Dedifferentiated amniotic fluid mesenchymal stem cell (primary cell): ENCODE measurements at regions not wholly inside any gene's neighbourhood (a gene's known extent, or its start where the extent isn't known, plus 50 kb on each side); places are given as distances from the start of the nearest gene placed in this dataset.
"Not testable (repeated sequence)": the region's sequence is repeated elsewhere in the genome, so short reads cannot be mapped to it uniquely, and the experiment has no call there.

Source experiments
- DNase-seq: peaks from one replicate; pipeline ENCODE4 v3.0.0-alpha.2; 2016; ENCODE audit errors: extremely low spot score

GRCh38 chr3:110679285-110679684, 392.3 kb upstream of the NECTIN3 start:
- no peak for DNase-seq

GRCh38 chr3:110680450-110680849, 391.2 kb upstream of the NECTIN3 start:
- DNase-seq = no peak

DNA sequence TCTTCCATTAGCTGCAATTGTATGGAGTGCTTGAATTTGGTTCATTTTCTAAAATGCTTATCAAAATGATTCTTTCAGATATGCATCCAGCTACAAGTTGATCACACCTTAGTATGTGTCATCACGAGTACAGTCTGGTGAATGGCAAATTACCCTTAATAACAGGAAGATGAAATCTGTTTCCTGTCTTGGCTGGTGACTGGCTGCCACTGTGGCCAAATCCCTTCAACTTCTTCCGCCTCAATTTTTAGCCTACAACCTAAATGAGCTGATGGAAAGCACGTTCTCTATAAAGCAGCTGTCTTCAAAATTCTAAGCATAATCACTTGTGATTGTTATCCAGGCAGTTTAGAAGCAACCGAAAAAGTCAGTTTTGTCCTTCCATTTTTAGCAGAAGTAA, 387.1 kb upstream of the NECTIN3 start:
- DNase-seq = no peak

DNA sequence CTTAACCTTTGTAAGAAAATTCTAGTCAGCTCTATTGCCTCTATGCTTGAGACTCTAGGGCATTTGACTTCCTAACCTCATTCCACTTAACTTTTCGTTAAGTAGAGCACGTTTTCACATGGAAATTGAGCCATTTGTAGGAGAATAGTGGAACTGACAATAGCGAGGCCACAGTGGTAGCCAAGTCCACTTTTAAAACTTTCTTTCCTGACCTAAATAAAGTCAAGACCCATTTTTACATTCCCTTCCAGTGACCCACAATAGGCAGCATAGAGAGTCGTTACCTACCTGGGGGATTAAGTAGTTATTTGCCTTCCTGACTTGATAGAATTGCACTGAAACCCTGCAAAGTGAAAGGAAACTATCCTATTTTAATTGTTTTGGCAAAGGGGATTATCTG, 386.0 kb upstream of the NECTIN3 start:
- no peak for DNase-seq

GRCh38 chr3:110686701-110687100, 384.9 kb upstream of the NECTIN3 start:
- DNase-seq = no peak

GRCh38 chr3:110687138-110687537, 384.5 kb upstream of the NECTIN3 start:
- no peak for DNase-seq

- DNase-seq = no peak
These were observed 373.7 kb upstream of the NECTIN3 start for GRCh38 chr3:110697961-110698360.

- DNase-seq = not testable (repeated sequence)
These were observed 367.3 kb upstream of the NECTIN3 start for GRCh38 chr3:110704332-110704731.

- no peak for DNase-seq
These were observed 363.5 kb upstream of the NECTIN3 start for GRCh38 chr3:110708156-110708555.

DNA sequence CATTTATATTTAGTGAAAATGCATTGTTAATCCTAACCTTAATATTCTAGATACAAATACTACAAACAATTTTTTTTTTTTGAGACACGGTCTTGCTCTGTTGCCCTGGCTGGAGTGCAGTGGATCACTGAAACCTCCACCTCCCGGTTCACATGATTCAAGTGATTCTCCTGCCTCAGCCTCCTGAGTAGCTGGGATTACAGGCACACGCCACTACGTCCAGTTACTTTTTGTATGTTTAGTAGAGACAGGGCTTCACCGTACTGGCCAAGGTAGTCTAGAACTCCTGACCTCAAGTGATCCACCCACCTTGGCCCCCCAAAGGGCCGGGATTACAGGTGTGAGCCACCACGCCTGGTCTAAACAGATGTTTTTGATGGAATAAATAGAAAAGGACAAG, 361.5 kb upstream of the NECTIN3 start:
- DNase-seq = no peak

DNA sequence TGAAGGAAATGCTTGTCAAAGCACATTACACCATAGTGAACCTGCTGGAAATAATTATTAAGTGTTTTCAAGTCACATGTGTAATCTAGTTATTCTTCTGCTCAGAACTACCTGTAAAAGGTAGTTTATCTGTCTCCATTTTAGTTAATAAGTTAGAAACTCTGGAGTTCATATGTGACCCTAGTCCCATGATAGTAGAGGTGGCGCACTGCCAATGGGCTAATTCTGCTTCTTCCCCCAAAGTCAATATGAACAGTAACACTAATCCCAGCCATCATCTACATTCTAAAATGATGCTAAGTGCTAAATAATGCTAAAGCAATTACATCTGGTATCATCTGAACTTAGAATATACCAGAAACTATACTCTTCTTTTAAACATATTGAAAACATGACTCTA, 361.0 kb upstream of the NECTIN3 start:
- no peak for DNase-seq

- no peak for DNase-seq
These were observed 360.3 kb upstream of the NECTIN3 start for GRCh38 chr3:110711130-110711832.

DNA sequence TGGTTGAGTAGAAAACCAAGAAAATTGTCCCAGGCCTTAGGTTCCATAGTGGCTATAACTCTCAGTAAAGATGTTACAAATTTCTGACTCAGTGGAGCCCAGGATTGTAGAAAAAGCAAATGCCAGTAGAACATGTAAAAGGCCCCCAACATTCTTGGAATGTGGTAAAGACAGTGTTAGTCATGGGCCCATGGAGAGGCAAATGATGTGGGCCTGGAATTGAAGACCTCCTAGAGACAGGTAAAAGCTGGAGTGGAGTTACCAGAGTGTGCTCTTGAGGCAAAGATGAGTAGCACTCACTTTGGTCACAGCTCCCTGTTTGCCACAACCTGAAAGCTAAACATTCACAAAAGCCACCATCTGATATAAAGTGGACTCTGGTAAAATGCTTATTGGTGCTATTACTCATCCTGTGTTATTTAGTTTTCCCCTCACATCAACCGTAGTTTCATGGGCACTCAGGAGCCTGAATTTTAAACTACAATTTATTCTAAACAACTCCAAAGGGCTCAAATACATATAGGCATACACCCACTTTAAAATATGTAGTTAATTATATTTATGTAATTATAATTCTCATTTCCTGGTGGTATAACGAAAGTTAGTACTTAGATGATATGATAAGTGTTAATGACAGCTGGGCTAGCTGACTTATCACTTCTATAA, 359.6 kb upstream of the NECTIN3 start:
- no peak for DNase-seq

DNA sequence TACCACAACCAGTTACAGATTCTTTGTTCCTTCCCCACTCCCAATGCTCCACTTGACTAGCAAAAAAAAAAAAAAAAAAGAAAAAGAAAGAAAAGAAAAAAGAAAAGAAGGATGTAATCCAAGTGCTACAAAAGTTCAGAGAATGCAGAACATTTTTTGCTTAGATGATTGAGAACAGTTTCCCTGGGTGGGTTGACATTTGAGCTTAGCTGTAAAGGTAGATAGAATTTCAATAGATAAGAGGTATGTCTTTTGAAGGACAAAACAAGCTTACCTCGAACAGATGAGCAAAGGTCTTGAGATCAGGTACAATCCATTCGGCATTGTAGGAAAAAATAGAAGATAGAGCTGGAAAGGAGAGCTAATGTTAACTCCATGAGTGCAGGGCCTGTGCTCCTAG, 344.6 kb upstream of the NECTIN3 start:
- DNase-seq = no peak

- no peak for DNase-seq
These were observed 340.5 kb upstream of the NECTIN3 start for GRCh38 chr3:110731148-110731547.

GRCh38 chr3:110732420-110732819, 339.2 kb upstream of the NECTIN3 start:
- no peak for DNase-seq

DNA sequence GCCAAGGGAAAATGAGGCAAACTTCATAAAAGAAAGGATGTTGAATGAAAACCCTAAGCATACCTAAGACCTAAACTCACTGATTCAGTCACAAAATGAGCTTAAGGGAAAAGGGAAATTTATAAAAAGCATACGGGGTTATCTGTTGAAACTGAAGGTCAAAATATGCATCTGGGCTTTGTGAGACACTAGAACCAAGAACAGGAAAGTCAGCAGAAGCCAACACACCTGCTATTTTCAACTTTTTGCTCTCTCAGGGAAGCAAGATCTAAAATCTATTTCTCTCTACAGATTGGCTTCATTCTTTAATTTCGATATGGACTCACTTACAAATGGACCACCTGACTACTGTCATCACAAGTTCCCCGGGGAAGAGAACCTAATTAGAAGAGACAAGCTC, 338.6 kb upstream of the NECTIN3 start:
- no peak for DNase-seq

GRCh38 chr3:110734524-110734923, 337.1 kb upstream of the NECTIN3 start:
- DNase-seq = no peak

DNA sequence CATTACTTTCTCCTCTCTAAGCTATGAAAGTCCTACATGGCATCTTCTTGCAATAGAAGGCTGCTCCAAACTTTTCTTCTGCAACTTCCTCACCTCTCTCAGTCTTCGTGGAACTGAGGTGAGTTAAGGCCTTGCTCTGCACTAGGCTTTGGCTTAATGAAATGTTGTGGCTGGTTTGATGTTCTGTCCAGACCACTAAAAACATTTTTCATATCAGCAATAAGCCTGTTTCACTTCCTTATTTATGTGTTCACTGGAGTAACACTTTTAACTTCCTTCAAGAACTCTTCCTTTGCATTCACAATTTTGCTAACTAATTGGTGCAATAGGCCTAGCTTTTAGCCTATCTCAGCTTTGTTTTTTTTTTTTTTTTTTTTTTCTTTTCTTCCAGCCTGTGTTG, 335.3 kb upstream of the NECTIN3 start:
- no peak for DNase-seq

GRCh38 chr3:110738531-110738930, 333.1 kb upstream of the NECTIN3 start:
- no peak for DNase-seq

GRCh38 chr3:110741891-110742290, 329.7 kb upstream of the NECTIN3 start:
- no peak for DNase-seq

- DNase-seq = no peak
These were observed 328.4 kb upstream of the NECTIN3 start for GRCh38 chr3:110743202-110743601.

- no peak for DNase-seq
These were observed 327.6 kb upstream of the NECTIN3 start for GRCh38 chr3:110743984-110744383.

GRCh38 chr3:110744723-110745122, 326.9 kb upstream of the NECTIN3 start:
- DNase-seq = no peak
